ENCODE measurements at regions not wholly inside any gene's neighbourhood (a gene's known extent, or its start where the extent isn't known, plus 50 kb on each side); places are given as distances from the start of the nearest gene placed in this dataset.

DNA sequence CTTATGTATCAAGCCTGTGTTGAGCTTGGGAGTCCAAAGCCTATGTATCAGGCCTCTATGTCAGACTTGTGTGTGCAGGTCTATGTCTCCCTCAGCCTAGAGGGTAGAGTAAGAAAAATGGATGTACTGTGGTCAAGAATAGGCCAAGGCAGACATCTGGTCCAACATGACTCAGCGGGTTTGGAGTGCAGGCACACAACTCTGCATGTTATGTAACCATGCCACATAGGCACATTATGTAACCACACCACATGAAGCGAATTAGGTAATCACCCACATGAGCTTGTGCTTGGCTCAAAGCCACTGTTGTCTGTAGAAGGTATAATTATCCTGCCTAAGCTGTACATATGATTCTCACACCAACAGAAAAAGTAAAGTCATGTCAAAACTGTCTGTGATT lies 1190.5 kb upstream of the EYS start:
- no peak for TF ChIP-seq CTCF (IDR thresholded peaks at IDR 0.05; ENCODE audit: control insufficient read depth, extremely low read depth, insufficient read depth)
- H3K4me3 ChIP-seq (ENCODE audit: low read depth, low read length): no peak overlapping the region
- DNase-seq (ENCODE audit: low read depth): no peak

GRCh38 chr6:66896415-66896814 lies 1189.4 kb upstream of the EYS start:
- H3K4me3 ChIP-seq (ENCODE audit: low read depth, low read length): no peak overlapping the region
- no peak for DNase-seq (ENCODE audit: low read depth)
- no peak for TF ChIP-seq CTCF (IDR thresholded peaks at IDR 0.05; ENCODE audit: control insufficient read depth, extremely low read depth, insufficient read depth)

- DNase-seq (ENCODE audit: low read depth): no peak
- no peak for TF ChIP-seq CTCF (IDR thresholded peaks at IDR 0.05; ENCODE audit: control insufficient read depth, extremely low read depth, insufficient read depth)
- H3K4me3 ChIP-seq (ENCODE audit: low read depth, low read length): no peak overlapping the region
Observed at GRCh38 chr6:66883453-66883852, 1176.4 kb upstream of the EYS start.

DNA sequence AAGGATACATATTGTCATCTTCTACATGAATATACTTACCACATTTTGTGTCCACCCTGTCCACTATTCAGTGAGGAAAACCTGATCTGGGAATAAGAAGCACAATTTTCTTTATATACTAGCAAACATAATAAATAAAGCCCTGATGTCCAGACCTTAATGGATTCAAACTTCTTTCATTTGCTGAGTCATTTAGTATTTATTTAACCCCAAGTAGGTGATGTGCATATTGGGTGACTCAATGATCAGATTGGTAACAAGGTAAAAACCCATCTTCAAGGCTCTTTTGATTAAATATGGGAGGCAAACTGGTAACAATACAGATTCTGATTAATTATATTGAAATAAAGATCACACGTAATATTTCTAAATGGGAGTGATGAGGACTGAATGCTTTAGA lies 1159.8 kb upstream of the EYS start:
- DNase-seq (ENCODE audit: low read depth): no peak
- no peak overlapping the region for H3K4me3 ChIP-seq (ENCODE audit: low read depth, low read length)
- TF ChIP-seq CTCF (IDR thresholded peaks at IDR 0.05; ENCODE audit: control insufficient read depth, extremely low read depth, insufficient read depth): no peak

GRCh38 chr6:66865771-66866170 lies 1158.7 kb upstream of the EYS start:
- H3K4me3 ChIP-seq (ENCODE audit: low read depth, low read length): no peak overlapping the region
- no peak for TF ChIP-seq CTCF (IDR thresholded peaks at IDR 0.05; ENCODE audit: control insufficient read depth, extremely low read depth, insufficient read depth)
- no peak for DNase-seq (ENCODE audit: low read depth)

GRCh38 chr6:66861007-66861541 lies 1154.0 kb upstream of the EYS start:
- no peak for TF ChIP-seq CTCF (IDR thresholded peaks at IDR 0.05; ENCODE audit: control insufficient read depth, extremely low read depth, insufficient read depth)
- no peak for DNase-seq (ENCODE audit: low read depth)
- H3K4me3 ChIP-seq (ENCODE audit: low read depth, low read length): no peak overlapping the region

DNA sequence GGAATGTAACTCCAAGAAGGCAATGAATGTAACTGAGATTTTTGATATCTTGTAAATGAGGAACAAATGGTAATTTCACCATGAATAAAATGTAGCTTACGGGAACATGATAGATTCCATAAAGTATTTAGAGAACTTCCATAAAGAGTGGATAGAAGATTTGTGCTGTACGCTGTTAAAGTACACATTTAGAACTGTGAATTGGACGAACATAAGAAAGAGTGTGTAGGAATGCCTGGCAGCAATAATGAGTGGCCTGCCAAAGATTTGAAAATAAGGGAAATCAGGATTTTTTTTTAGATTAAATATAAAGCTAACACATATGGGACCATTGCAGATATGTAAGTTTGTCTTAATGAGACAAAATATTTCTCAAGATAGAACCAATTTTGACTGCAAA lies 1153.3 kb upstream of the EYS start:
- H3K4me3 ChIP-seq (ENCODE audit: low read depth, low read length): no peak overlapping the region
- TF ChIP-seq CTCF (IDR thresholded peaks at IDR 0.05; ENCODE audit: control insufficient read depth, extremely low read depth, insufficient read depth): no peak
- DNase-seq (ENCODE audit: low read depth): no peak

Data from LNCaP clone FGC (cell line).